ENCODE measurements at regions not wholly inside any gene's neighbourhood (a gene's known extent, or its start where the extent isn't known, plus 50 kb on each side); places are given as distances from the start of the nearest gene placed in this dataset.

- no peak for DNase-seq
Observed at GRCh38 chr9:18236336-18236735, 237.6 kb upstream of the ADAMTSL1 start.

DNA sequence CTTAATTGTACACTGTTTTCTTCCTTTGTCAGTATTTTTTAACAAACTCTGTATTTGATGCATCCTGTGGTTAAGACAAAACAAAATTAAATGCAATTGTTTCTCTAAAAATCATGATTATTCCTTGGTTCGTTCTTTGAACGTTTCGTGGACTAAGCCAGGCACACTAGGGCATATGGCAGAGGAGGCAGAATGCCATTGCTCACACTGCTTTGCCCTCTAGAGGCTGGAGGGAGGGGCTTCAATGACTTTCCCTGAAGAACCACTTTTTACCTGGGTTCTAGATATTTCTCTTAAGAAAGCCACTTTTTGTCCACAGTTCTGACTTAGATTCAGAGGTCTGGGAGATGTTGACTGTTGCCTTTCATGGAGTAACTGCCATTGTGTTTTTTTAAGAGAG lies 236.2 kb upstream of the ADAMTSL1 start:
- DNase-seq: no peak

DNA sequence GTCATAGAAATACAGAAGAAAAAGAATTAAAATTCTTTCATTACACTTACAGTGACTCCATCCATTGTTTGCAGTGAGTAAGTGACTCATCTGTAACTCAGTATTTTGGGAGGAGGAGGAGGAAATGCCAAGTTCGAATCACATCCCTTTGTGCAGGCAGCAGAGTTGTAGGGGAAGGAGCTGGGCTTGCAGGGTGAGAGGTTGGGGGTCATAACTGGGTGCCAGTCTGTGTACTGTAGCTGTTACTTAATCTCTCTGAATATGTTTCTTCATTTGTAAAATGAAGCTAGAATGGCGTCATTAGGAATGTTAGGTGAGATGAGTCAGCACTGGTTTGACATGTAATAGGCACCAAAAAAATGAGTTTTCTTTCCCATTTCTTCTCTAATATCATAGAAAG lies 235.7 kb upstream of the ADAMTSL1 start:
- DNase-seq: no peak

DNA sequence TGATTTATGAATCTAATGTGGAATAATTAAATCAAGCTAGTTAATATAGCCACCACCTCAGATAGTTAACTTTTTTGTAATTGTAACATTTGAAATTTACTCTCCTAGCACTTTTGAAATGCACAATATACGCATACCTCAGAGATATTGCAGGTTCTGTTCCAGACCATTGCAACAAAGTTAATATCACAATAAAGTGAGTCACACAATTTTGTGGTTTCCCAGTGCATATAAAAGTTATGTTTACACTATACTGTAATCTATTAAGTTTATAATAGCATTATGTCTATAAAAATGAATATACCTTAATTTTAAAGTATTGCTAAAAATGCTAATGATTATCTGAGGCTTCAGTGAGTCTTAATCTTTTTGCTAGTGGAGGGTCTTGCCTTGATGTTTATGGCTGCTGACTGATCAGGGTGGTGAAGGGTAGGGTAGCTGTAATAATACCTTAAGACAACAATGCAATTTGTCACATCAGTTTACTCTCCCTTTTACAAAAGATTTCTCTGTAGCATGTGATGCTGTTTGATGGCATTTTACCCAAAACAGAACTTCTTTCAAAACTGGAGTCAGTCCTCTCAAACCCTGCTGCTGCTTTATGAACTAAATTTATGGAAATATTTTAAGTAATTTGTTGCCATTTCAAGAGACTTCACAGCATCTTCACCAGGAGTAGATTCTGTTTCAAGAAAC lies 235.1 kb upstream of the ADAMTSL1 start:
- no peak for DNase-seq

DNA sequence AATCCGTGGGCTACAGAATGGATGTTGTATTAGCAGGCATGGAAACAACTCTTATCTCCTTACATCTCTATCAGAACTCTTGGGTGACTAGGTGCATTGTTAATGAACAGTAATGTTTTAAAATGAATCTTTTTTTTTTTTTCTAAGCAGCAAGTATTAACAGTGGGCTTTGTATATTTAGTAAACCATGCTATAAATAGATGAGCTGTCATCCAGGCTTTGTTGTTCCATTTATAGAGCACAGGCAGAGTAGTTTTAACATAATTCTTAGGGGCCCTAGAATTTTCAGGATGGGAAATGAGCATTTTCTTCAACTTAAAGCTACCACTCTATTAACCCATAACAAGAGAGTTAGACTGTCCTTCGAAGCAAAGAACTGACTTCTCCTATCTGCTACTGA lies 233.7 kb upstream of the ADAMTSL1 start:
- no peak for DNase-seq

DNA sequence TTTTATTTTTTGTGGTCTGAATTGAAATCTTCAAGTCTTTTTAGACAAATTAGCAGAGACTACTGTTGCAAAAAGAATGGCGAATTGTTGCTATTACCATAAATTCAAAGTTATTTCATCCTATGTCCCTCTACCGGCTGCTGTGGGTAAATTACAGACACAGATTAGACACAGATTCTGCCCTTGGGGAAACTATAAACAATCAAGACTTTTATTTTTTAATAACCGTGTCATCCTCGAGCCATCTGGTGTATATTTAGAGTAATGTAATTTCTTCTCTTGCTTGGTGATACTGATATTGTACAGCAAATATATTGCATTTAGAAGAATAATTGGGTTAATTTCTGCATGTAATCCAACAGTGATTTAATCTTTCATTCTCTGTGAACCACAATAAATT lies 228.0 kb upstream of the ADAMTSL1 start:
- no peak for DNase-seq

DNA sequence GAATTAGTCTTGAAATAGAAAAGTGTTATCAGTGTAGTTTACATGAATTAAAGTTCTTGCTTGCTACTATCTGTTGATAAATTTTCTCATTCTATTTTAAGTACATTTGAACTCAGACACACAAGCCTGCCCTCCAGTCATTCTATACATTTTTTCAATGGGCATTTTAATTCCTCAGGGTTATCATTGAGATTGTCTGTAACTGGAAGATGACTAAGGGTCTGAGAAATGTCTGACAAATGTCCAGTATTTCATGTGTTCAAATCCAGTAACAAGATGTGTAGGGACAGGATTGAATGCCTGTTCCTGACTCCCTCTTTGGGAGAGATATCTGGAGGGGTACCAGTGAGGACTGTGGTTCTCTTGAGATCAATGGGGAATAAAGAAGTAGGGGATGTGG lies 223.9 kb upstream of the ADAMTSL1 start:
- no peak for DNase-seq

- DNase-seq: no peak
Observed at GRCh38 chr9:18253950-18254349, 220.0 kb upstream of the ADAMTSL1 start.

DNA sequence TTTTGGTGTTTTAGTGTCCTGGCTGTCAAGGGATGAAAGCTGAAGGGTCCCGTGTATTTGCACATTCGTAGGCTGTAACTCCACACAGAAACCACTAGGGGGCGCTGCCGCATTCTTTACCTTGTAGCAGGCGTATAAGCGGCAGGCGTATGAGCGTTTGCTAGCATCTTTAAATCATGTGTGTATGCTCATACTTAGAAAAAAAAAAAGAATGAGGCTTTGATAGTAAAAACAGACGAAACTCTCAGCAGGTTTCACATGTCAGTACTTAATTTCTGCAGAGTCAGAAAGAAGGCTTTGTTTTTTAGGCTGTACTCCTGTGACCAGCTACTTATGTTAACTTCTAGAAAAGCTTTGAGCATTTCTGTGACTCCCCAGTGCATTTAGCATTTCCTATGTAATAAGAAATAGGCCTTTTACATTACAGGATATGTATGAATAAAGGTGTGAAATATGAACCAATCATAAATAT lies 218.8 kb upstream of the ADAMTSL1 start:
- peak; percentile 80 for DNase-seq

- DNase-seq: no peak
Observed at GRCh38 chr9:18255747-18256146, 218.2 kb upstream of the ADAMTSL1 start.

DNA sequence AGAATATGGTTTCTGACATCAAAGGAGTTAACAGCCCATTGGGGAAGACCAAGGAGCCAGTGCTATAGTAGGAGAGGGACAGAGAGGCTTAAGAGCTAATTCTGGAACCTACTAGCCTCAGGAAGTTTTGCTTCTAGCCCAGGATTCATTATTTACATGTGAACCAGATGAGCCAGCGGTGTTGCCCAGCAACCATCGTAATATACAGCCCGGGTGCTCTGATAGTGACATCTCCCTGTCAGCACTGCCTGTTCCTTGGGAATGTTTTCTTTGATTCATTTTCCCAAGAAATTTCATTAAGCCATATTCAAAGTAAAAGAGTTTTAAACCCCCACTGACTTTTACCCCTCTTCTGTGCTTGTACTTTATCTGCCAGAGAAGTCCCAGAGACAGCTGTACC lies 217.4 kb upstream of the ADAMTSL1 start:
- no peak for DNase-seq

- peak; percentile 96 for DNase-seq
Observed at GRCh38 chr9:18260521-18260920, 213.4 kb upstream of the ADAMTSL1 start.

GRCh38 chr9:18261181-18261580 lies 212.8 kb upstream of the ADAMTSL1 start:
- no peak for DNase-seq

GRCh38 chr9:18263377-18263776 lies 210.6 kb upstream of the ADAMTSL1 start:
- DNase-seq: no peak

DNA sequence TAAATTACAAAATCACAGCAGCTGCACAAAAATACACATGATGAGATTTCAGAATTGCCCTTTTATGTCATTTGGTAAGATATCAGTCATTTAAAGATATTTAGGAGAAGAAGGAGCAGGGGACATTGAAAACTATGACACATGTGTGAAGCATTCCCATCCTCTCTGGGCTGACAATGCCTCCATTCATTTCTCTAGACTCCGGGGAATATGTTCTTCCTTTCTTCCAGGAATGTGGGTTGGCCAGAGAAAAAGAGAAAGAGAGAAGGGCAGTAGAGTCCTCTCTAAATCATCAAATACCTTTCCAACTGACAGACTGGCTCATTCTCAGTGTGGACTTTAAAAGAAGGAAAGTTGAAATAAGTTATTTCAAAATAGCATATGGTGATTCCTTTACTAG lies 205.6 kb upstream of the ADAMTSL1 start:
- no peak for DNase-seq

DNA sequence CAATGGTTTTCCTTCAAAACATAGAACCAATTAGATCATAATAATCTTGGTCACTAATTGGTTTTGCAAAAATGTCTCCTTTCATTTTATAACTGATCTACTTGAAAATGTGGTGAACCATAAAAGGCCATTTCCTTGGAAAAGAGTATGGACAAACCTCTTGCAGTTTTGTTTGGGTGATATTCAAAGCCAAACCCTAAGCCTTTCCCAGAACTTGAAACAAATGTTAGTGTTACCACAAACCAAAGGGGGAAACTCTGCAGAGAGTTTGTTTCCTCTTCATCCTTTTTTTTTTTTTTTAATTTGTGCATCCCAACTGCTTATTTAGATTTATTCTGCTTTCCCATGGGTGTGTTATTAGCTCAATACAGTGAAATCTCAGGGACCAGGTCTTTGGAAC lies 204.4 kb upstream of the ADAMTSL1 start:
- no peak for DNase-seq

GRCh38 chr9:18274693-18275092 lies 199.3 kb upstream of the ADAMTSL1 start:
- no peak for DNase-seq

DNA sequence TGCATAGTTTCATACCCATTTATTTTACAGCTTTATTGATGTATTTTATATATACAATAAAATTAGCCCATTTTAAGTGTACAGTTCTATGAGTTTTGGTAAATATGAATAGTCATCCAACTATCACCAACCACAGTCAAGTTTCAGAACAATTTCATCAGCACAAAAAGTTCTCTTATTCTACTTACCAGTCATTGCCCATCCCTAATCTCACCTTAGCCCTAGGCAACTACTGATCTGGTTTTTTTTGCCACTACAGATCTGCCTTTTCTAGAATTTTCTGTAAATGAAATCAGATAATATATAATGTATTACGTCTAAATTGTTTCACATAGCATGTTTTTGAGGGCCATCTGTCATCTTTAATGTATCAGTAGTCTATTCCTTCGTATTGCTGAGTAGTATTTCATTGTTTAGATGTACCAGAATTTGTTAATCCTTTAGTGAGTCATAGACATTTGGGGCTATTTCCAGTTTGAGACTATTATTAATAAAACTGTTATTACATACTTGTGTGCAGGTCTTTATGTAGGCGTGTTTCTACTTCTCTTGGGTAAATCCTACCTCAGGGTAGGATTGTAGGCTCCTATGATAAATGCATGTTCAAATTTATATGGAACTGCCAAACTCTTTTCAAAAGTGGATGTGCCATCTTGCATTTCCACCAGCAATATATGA lies 198.5 kb upstream of the ADAMTSL1 start:
- DNase-seq: no peak

GRCh38 chr9:18281291-18281690 lies 192.7 kb upstream of the ADAMTSL1 start:
- DNase-seq: no peak

DNA sequence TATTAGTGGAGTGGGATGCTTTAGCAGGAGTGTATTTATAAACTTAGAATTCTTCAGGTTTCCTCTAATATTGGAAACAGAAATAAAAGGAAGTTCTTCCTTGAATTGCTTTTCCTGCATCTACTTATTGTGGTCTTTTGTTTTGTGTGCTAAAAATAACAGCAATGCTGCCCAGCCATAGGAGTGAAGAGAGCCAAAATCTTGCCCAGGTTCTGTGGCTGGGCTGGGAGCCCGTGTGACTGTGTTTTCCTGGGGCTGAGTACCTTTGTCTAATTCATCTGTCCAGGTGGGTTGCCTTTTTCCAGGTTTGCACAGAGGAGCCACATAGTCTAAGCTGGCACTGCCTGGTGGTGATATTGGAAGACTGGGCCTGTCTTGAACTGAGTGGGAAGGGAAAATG lies 179.7 kb upstream of the ADAMTSL1 start:
- no peak for DNase-seq

- DNase-seq: no peak
Observed at GRCh38 chr9:18296702-18297055, 177.3 kb upstream of the ADAMTSL1 start.

DNA sequence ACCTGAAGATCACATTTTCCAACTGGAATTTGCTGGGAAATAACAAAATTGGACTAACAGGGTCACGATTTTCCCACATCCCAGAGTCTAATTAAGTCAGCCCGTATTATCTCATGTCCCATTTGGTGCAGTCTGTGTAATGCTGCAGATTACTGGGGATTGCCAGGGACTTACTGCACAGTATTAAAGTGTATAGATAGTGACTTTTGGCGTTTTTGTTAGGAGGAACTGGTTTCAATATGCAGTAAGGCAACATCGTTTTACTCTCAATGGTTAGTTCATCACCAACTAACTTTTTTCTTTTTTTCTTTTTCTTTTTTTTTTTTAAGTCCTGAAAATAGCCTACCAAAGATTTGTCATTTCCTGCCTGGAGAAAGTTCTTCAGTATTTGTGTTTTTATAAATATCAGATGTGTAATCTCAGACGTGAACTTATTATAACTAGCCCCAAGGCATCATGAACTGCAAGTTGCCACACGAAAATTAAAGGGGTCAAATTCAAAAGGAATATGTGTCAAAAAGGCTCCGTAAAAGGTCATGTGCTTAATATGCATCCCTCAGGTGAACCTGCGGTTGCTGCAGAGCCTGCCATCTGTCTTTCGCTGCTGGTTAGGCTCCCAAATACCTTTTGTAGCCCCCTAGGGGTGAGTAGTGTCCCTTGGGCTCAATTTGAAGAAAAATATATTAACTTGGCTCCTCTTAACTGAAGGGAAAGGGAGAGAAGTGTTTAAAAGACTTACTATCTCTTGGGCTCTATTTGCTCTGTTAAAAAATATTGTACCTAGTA lies 176.7 kb upstream of the ADAMTSL1 start:
- no peak for DNase-seq

GRCh38 chr9:18299449-18299848 lies 174.5 kb upstream of the ADAMTSL1 start:
- no peak for DNase-seq

- peak; percentile 13 for DNase-seq
Observed at GRCh38 chr9:18305167-18305806, 168.7 kb upstream of the ADAMTSL1 start.

Data from NCI-H2107 (cell line).